Neural cell (in vitro differentiated cells): ENCODE measurements at regions not wholly inside any gene's neighbourhood (a gene's known extent, or its start where the extent isn't known, plus 50 kb on each side); places are given as distances from the start of the nearest gene placed in this dataset.

ENCODE experiments used
- EP300 ChIP-seq: fragments of 450-650 bp; conservative IDR thresholded peaks from 2 replicates; pipeline ENCODE4 v1.6.1; 2014; ENCODE audit warnings: antibody characterized with exemption, mild to moderate bottlenecking, moderate library complexity; ENCODE audit not compliant: poor library complexity, severe bottlenecking
- EZH2 ChIP-seq: fragments of 200-600, 300-800 bp; shearing (Covaris generic), sonication (generic); IDR thresholded peaks from 2 replicates; pipeline ENCODE4 v1.6.1; 2014; ENCODE audit warnings: antibody characterized with exemption, low read length, borderline replicate concordance, mild to moderate bottlenecking; ENCODE audit not compliant: insufficient read depth, poor library complexity, severe bottlenecking
- TAF1 ChIP-seq: IDR thresholded peaks from 2 replicates; pipeline ENCODE4 v1.6.1; 2012; ENCODE audit warnings: low read depth
- TF ChIP-seq, protein P1 (sequence below): IDR thresholded peaks from 2 replicates; pipeline ENCODE4 v1.6.1; 2012; ENCODE audit warnings: borderline replicate concordance
- TF ChIP-seq, protein P2 (sequence below): fragments of 450-650 bp; IDR thresholded peaks from 2 replicates; pipeline ENCODE4 v1.5.1; 2014; ENCODE audit warnings: antibody characterized with exemption, mild to moderate bottlenecking, moderate library complexity; ENCODE audit not compliant: poor library complexity, severe bottlenecking

GRCh38 chr1:4603295-4604110 is 50.9 kb upstream of the AJAP1 start:
- TF ChIP-seq, protein P1, sequence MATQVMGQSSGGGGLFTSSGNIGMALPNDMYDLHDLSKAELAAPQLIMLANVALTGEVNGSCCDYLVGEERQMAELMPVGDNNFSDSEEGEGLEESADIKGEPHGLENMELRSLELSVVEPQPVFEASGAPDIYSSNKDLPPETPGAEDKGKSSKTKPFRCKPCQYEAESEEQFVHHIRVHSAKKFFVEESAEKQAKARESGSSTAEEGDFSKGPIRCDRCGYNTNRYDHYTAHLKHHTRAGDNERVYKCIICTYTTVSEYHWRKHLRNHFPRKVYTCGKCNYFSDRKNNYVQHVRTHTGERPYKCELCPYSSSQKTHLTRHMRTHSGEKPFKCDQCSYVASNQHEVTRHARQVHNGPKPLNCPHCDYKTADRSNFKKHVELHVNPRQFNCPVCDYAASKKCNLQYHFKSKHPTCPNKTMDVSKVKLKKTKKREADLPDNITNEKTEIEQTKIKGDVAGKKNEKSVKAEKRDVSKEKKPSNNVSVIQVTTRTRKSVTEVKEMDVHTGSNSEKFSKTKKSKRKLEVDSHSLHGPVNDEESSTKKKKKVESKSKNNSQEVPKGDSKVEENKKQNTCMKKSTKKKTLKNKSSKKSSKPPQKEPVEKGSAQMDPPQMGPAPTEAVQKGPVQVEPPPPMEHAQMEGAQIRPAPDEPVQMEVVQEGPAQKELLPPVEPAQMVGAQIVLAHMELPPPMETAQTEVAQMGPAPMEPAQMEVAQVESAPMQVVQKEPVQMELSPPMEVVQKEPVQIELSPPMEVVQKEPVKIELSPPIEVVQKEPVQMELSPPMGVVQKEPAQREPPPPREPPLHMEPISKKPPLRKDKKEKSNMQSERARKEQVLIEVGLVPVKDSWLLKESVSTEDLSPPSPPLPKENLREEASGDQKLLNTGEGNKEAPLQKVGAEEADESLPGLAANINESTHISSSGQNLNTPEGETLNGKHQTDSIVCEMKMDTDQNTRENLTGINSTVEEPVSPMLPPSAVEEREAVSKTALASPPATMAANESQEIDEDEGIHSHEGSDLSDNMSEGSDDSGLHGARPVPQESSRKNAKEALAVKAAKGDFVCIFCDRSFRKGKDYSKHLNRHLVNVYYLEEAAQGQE: no peak
- TF ChIP-seq, protein P2, sequence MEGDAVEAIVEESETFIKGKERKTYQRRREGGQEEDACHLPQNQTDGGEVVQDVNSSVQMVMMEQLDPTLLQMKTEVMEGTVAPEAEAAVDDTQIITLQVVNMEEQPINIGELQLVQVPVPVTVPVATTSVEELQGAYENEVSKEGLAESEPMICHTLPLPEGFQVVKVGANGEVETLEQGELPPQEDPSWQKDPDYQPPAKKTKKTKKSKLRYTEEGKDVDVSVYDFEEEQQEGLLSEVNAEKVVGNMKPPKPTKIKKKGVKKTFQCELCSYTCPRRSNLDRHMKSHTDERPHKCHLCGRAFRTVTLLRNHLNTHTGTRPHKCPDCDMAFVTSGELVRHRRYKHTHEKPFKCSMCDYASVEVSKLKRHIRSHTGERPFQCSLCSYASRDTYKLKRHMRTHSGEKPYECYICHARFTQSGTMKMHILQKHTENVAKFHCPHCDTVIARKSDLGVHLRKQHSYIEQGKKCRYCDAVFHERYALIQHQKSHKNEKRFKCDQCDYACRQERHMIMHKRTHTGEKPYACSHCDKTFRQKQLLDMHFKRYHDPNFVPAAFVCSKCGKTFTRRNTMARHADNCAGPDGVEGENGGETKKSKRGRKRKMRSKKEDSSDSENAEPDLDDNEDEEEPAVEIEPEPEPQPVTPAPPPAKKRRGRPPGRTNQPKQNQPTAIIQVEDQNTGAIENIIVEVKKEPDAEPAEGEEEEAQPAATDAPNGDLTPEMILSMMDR: no peak
- no peak for TF ChIP-seq EZH2
- TF ChIP-seq EP300: no peak
- TF ChIP-seq TAF1: no peak
